SKM-1 treated with dmso at 0.1 percent for 144 hours (cell line): ENCODE measurements at regions not wholly inside any gene's neighbourhood (a gene's known extent, or its start where the extent isn't known, plus 50 kb on each side); places are given as distances from the start of the nearest gene placed in this dataset.

ENCODE experiments used
- DNase-seq: peaks from one replicate; lab custom pipeline; 2025; ENCODE audit not compliant: unreplicated experiment; lab: John Stamatoyannopoulos, UW

GRCh38 chr1:207971331-207972219 is 60.6 kb upstream of the CD34 start:
- no peak for DNase-seq

- DNase-seq = no peak
These were observed 59.7 kb upstream of the CD34 start for GRCh38 chr1:207970329-207971233.

GRCh38 chr1:207969528-207969927 is 58.6 kb upstream of the CD34 start:
- DNase-seq = no peak

GRCh38 chr1:207968521-207969009 is 57.6 kb upstream of the CD34 start:
- DNase-seq = no peak

- no peak for DNase-seq
These were observed 56.8 kb upstream of the CD34 start for GRCh38 chr1:207967703-207968102.

- DNase-seq = no peak
These were observed 55.6 kb upstream of the CD34 start for GRCh38 chr1:207966521-207966920.

GRCh38 chr1:207965392-207966387 is 54.8 kb upstream of the CD34 start:
- no peak for DNase-seq

GRCh38 chr1:207964195-207964966 is 53.5 kb upstream of the CD34 start:
- no peak for DNase-seq

- peak; percentile 88 for DNase-seq
These were observed 52.7 kb upstream of the CD34 start for GRCh38 chr1:207963427-207964194.

GRCh38 chr1:207962716-207963426 is 51.9 kb upstream of the CD34 start:
- DNase-seq = no peak
